ENCODE measurements at regions not wholly inside any gene's neighbourhood (a gene's known extent, or its start where the extent isn't known, plus 50 kb on each side); places are given as distances from the start of the nearest gene placed in this dataset.

- DNase-seq (no peak), ATAC-seq (no peak)
- H3K27ac ChIP-seq, result no peak overlapping the region
- H3K36me3 ChIP-seq, result no peaks in the 10 kb centered on the region
- H3K9me3 ChIP-seq, result no peaks in the 10 kb centered on the region
- intact Hi-C loops (cut with DNase I; ENCODE audit: low total_unique reads), result no loop called here
- in situ Hi-C loops (cut with MboI; ENCODE audit: low sequenced_read_pairs in 4 of 4), result no loop called here
- no peaks in the 10 kb centered on the region for H3K27me3 ChIP-seq
- H3K4me3 ChIP-seq, result no peak overlapping the region
- TF ChIP-seq CTCF (IDR thresholded peaks at IDR 0.05 in 4 of 5, conservative IDR thresholded peaks at IDR 0.05 in 1 of 5), result no peak
- TF ChIP-seq POLR2A (IDR thresholded peaks at IDR 0.05), result no peak
- no peaks in the 10 kb centered on the region for H3K4me1 ChIP-seq
These were observed 101.2 kb downstream of the ZNF519 start for GRCh38 chr18:14031053-14031452.

GRCh38 chr18:14029512-14029911, 102.7 kb downstream of the ZNF519 start:
- no peaks in the 10 kb centered on the region for H3K27me3 ChIP-seq
- H3K36me3 ChIP-seq, result no peaks in the 10 kb centered on the region
- H3K4me1 ChIP-seq, result no peaks in the 10 kb centered on the region
- H3K9me3 ChIP-seq, result no peaks in the 10 kb centered on the region
- H3K27ac ChIP-seq, result no peak overlapping the region
- DNase-seq, result no peak
- H3K4me3 ChIP-seq, result no peak overlapping the region
- ATAC-seq, result no peak
- intact Hi-C loops (cut with DNase I; ENCODE audit: low total_unique reads), result no loop called here
- in situ Hi-C loops (cut with MboI; ENCODE audit: low sequenced_read_pairs in 4 of 4), result no loop called here
- TF ChIP-seq POLR2A (IDR thresholded peaks at IDR 0.05) (no peak), CTCF (IDR thresholded peaks at IDR 0.05 in 4 of 5, conservative IDR thresholded peaks at IDR 0.05 in 1 of 5) (no peak)

GRCh38 chr18:14026199-14026598, 106.0 kb downstream of the ZNF519 start:
- ATAC-seq (no peak), DNase-seq (no peak)
- intact Hi-C loops (cut with DNase I; ENCODE audit: low total_unique reads) (no loop called here), in situ Hi-C loops (cut with MboI; ENCODE audit: low sequenced_read_pairs in 4 of 4) (no loop called here)
- Histone ChIP-seq H3K4me3 (no peak overlapping the region), H3K9me3 (no peaks in the 10 kb centered on the region), H3K4me1 (no peaks in the 10 kb centered on the region), H3K27ac (no peak overlapping the region), H3K27me3 (no peaks in the 10 kb centered on the region), H3K36me3 (no peaks in the 10 kb centered on the region)
- no peak for TF ChIP-seq CTCF (IDR thresholded peaks at IDR 0.05 in 4 of 5, conservative IDR thresholded peaks at IDR 0.05 in 1 of 5)

- ATAC-seq (no peak), DNase-seq (no peak)
- no peaks in the 10 kb centered on the region for H3K9me3 ChIP-seq
- no peak overlapping the region for H3K27ac ChIP-seq
- no peak overlapping the region for H3K4me3 ChIP-seq
- in situ Hi-C loops (cut with MboI; ENCODE audit: low sequenced_read_pairs in 4 of 4), result no loop called here
- no peaks in the 10 kb centered on the region for H3K36me3 ChIP-seq
- intact Hi-C loops (cut with DNase I; ENCODE audit: low total_unique reads), result no loop called here
- TF ChIP-seq CTCF (IDR thresholded peaks at IDR 0.05 in 4 of 5, conservative IDR thresholded peaks at IDR 0.05 in 1 of 5), result no peak
- no peak for TF ChIP-seq POLR2A (IDR thresholded peaks at IDR 0.05)
- no peaks in the 10 kb centered on the region for H3K27me3 ChIP-seq
- no peaks in the 10 kb centered on the region for H3K4me1 ChIP-seq
These were observed 106.8 kb downstream of the ZNF519 start for GRCh38 chr18:14025306-14025940.

GRCh38 chr18:14015416-14015815, 100.1 kb upstream of the MC2R start:
- ATAC-seq, result no peak
- in situ Hi-C loops (cut with MboI; ENCODE audit: low sequenced_read_pairs in 4 of 4), result no loop called here
- Histone ChIP-seq H3K4me1 (no peaks in the 10 kb centered on the region), H3K9me3 (no peaks in the 10 kb centered on the region), H3K27ac (no peak overlapping the region), H3K4me3 (no peak overlapping the region), H3K36me3 (no peaks in the 10 kb centered on the region), H3K27me3 (no peaks in the 10 kb centered on the region)
- intact Hi-C loops (cut with DNase I; ENCODE audit: low total_unique reads), result no loop called here
- TF ChIP-seq CTCF (IDR thresholded peaks at IDR 0.05 in 4 of 5, conservative IDR thresholded peaks at IDR 0.05 in 1 of 5), result no peak
- no peak for TF ChIP-seq POLR2A (IDR thresholded peaks at IDR 0.05)
- DNase-seq, result no peak

All from gastrocnemius medialis (tissue), 4 donors.